K562 (cell line): ENCODE measurements at regions not wholly inside any gene's neighbourhood (a gene's known extent, or its start where the extent isn't known, plus 50 kb on each side); places are given as distances from the start of the nearest gene placed in this dataset.

Experiments
- C11orf30 ChIP-seq: fragments of 450-650 bp; IDR thresholded peaks from 2 replicates; pipeline ENCODE4 v1.6.1; 2016; ENCODE audit warnings: low read depth, mild to moderate bottlenecking
- CHAMP1 ChIP-seq: fragments of 450-650 bp; IDR thresholded peaks from 2 replicates; pipeline ENCODE4 v1.6.1; 2016; ENCODE audit warnings: mild to moderate bottlenecking
- GABPB2 ChIP-seq: fragments of 250-450 bp; sonication (Bioruptor Pico); conservative IDR thresholded peaks from 2 replicates; pipeline ENCODE4 v1.5.1; 2021; ENCODE audit warnings: mild to moderate bottlenecking
- MYNN ChIP-seq, 2 experiments: sonication (generic); formaldehyde crosslinking in 1 of 2; IDR thresholded peaks; 2 replicates each; pipeline versions ENCODE4 v1.5.0 to v1.6.1; 2016 to 2020; ENCODE audit warnings: antibody characterized with exemption in 1 of 2, missing genetic modification reagents in 1 of 2
- NR3C1 ChIP-seq: sonication (generic); formaldehyde crosslinking; IDR thresholded peaks from 2 replicates; pipeline ENCODE4 v1.8.1; 2022; ENCODE audit warnings: missing genetic modification reagents
- RBBP5 ChIP-seq: fragments of 200-600 bp; sonication (generic); IDR thresholded peaks from 2 replicates; pipeline ENCODE4 v1.6.1; 2012; ENCODE audit warnings: borderline replicate concordance, mild to moderate bottlenecking, low read length, control low read depth, inconsistent platforms; ENCODE audit not compliant: insufficient read depth, poor library complexity, severe bottlenecking
- RBM34 ChIP-seq: fragments of 200-400 bp; formaldehyde crosslinking; IDR thresholded peaks from 2 replicates; pipeline ENCODE4 v1.6.1; 2018; ENCODE audit warnings: low read length, borderline replicate concordance; ENCODE audit not compliant: insufficient read depth
- YBX1 ChIP-seq: fragments of 450-650 bp; IDR thresholded peaks from 2 replicates; pipeline ENCODE4 v1.7.1; 2016; ENCODE audit warnings: mild to moderate bottlenecking
- ZBTB2 ChIP-seq: fragments of 450-650 bp; IDR thresholded peaks from 2 replicates; pipeline ENCODE4 v1.6.1; 2016; ENCODE audit warnings: antibody characterized with exemption
- ZNF239 ChIP-seq: fragments of 250-450 bp; sonication (Bioruptor Pico); IDR thresholded peaks from 2 replicates; pipeline ENCODE4 v1.4.0; 2020; ENCODE audit warnings: mild to moderate bottlenecking

GRCh38 chr4:3666263-3666662 lies 99.9 kb upstream of the ADRA2C start (continued):
- no peak for TF ChIP-seq C11orf30
- no peak for TF ChIP-seq NR3C1 (CRISPR knock-in tag)
- TF ChIP-seq RBBP5: no peak
- no peak for TF ChIP-seq GABPB2
- TF ChIP-seq MYNN (IDR thresholded peaks at IDR 0.05): no peak
- no peak for TF ChIP-seq MYNN (CRISPR knock-in tag; IDR thresholded peaks at IDR 0.05)
- no peak for TF ChIP-seq ZBTB2
- no peak for TF ChIP-seq YBX1
- no peak for TF ChIP-seq CHAMP1
- no peak for TF ChIP-seq ZNF239 (CRISPR knock-in tag)
- TF ChIP-seq RBM34: no peak
